ENCODE measurements at regions not wholly inside any gene's neighbourhood (a gene's known extent, or its start where the extent isn't known, plus 50 kb on each side); places are given as distances from the start of the nearest gene placed in this dataset.

DNA sequence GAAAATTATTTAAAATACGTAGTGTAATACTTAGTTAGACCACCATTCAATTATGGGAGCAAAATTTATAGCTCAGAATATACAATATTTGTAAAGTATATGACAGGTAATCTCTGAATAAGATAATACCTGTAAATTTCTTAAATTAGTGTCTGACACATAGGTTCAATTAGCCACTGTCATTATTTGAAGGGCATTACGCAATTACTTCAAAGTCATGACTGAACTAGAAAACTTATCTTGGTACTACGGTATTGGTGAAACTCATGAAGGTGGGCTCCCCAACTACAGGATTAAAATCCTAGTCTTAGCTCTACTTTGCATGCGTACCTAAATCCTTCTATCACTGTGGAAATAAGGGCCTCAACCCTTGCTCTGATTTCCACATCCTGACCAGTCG, 860.7 kb downstream of the PCDH19 start:
- Histone ChIP-seq H3K9me3 (ENCODE audit: control insufficient read depth, low read depth, low read length) (peaks cover 3% of the 10 kb centered on the region), H3K27me3 (ENCODE audit: control insufficient read depth, insufficient read depth, low read length) (no peaks in the 10 kb centered on the region), H3K36me3 (ENCODE audit: control insufficient read depth, low read depth, low read length) (no peaks in the 10 kb centered on the region), H3K27ac (ENCODE audit: low read length) (no peak overlapping the region), H3K9ac (ENCODE audit: low read length) (no peak overlapping the region), H3K4me3 (ENCODE audit: low read length) (no peak overlapping the region), H3K4me1 (ENCODE audit: control insufficient read depth, low read depth, low read length) (no peaks in the 10 kb centered on the region)

DNA sequence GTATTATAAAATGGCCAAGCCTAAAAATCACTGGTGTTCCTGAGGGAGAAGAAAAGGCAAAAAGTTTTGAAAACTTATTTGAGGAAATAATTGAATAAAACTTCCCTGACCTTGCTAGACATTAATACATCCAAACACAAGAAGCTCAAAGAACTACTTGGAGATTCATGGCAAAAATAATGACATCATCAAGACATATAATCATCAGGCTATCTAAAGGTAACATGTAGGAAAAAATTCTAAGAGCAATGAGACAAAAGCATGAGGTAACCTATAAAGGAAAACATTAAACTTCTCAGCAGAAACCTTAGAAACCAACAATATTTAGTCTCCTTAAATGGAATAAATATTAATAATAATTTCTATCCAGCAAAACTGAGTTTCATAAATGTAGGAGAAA, 887.6 kb downstream of the PCDH19 start:
- H3K27ac ChIP-seq (ENCODE audit: low read length): no peak overlapping the region
- H3K27me3 ChIP-seq (ENCODE audit: control insufficient read depth, insufficient read depth, low read length): no peaks in the 10 kb centered on the region
- H3K4me3 ChIP-seq (ENCODE audit: low read length): no peak overlapping the region
- H3K4me1 ChIP-seq (ENCODE audit: control insufficient read depth, low read depth, low read length): no peaks in the 10 kb centered on the region
- no peaks in the 10 kb centered on the region for H3K9me3 ChIP-seq (ENCODE audit: control insufficient read depth, low read depth, low read length)
- no peaks in the 10 kb centered on the region for H3K36me3 ChIP-seq (ENCODE audit: control insufficient read depth, low read depth, low read length)
- no peak overlapping the region for H3K9ac ChIP-seq (ENCODE audit: low read length)

DNA sequence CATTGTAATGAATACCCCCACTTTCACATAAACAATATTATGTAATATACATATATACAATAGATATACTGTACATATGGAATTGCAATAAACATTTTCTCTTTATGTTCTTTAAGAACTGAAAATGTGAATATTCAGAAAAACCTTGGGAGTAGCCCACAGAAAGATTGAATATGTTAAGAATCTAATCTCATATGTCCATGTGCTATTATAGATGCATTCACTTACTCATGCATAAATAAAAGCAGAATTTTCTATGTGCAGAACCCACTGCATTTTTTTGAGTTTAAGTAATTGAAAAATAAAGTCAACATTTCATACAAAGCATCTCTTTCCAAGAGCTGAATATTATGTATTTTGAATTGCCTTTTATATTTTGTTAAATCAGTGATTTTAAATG, 902.3 kb downstream of the PCDH19 start:
- H3K4me3 ChIP-seq (ENCODE audit: low read length): no peak overlapping the region
- no peaks in the 10 kb centered on the region for H3K4me1 ChIP-seq (ENCODE audit: control insufficient read depth, low read depth, low read length)
- no peaks in the 10 kb centered on the region for H3K9me3 ChIP-seq (ENCODE audit: control insufficient read depth, low read depth, low read length)
- H3K27me3 ChIP-seq (ENCODE audit: control insufficient read depth, insufficient read depth, low read length): no peaks in the 10 kb centered on the region
- no peak overlapping the region for H3K9ac ChIP-seq (ENCODE audit: low read length)
- H3K27ac ChIP-seq (ENCODE audit: low read length): no peak overlapping the region
- H3K36me3 ChIP-seq (ENCODE audit: control insufficient read depth, low read depth, low read length): no peaks in the 10 kb centered on the region

DNA sequence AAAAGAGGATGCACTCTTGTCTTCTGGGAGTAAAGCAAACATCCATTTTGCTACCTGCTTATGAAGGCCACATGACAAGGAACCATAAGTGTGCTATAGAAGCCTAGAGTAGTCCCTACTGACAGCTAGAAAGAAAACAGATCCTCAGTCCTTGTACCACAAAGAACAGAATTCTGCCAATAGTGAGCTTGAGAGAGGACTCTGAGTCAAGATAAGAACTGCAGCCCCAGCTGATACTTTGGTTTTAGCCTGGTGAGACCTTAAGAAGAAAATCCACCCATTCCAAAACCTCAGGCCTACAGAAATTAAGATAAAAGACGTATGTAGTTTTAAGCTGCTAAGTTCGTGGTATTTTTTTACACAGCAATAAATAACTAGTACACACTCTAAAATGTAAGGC, 914.6 kb downstream of the PCDH19 start:
- H3K9ac ChIP-seq (ENCODE audit: low read length): no peak overlapping the region
- H3K9me3 ChIP-seq (ENCODE audit: control insufficient read depth, low read depth, low read length): no peaks in the 10 kb centered on the region
- H3K27me3 ChIP-seq (ENCODE audit: control insufficient read depth, insufficient read depth, low read length): no peaks in the 10 kb centered on the region
- no peak overlapping the region for H3K27ac ChIP-seq (ENCODE audit: low read length)
- no peak overlapping the region for H3K4me3 ChIP-seq (ENCODE audit: low read length)
- no peaks in the 10 kb centered on the region for H3K4me1 ChIP-seq (ENCODE audit: control insufficient read depth, low read depth, low read length)
- H3K36me3 ChIP-seq (ENCODE audit: control insufficient read depth, low read depth, low read length): no peaks in the 10 kb centered on the region

DNA sequence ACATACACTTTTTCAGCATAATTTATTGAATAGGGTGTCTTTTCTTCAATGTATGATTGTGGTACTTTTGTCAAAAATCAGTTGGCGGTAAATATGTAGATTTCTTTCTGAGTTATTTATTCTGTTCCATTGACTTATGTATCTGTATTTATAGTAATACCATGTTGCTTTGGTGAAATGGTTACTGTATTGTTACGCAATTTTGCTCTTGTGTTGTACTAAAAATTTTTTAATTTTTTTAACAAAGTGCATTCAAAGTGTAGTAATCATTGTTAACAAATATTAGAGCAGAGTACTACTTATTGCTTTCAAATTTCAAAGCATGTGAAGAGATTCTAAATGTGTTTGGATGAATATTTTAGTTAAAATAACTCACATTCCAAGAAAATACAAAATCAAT, 915.4 kb downstream of the PCDH19 start:
- Histone ChIP-seq H3K9ac (ENCODE audit: low read length) (no peak overlapping the region), H3K4me3 (ENCODE audit: low read length) (no peak overlapping the region), H3K27me3 (ENCODE audit: control insufficient read depth, insufficient read depth, low read length) (no peaks in the 10 kb centered on the region), H3K36me3 (ENCODE audit: control insufficient read depth, low read depth, low read length) (no peaks in the 10 kb centered on the region), H3K4me1 (ENCODE audit: control insufficient read depth, low read depth, low read length) (no peaks in the 10 kb centered on the region), H3K9me3 (ENCODE audit: control insufficient read depth, low read depth, low read length) (no peaks in the 10 kb centered on the region), H3K27ac (ENCODE audit: low read length) (no peak overlapping the region)

DNA sequence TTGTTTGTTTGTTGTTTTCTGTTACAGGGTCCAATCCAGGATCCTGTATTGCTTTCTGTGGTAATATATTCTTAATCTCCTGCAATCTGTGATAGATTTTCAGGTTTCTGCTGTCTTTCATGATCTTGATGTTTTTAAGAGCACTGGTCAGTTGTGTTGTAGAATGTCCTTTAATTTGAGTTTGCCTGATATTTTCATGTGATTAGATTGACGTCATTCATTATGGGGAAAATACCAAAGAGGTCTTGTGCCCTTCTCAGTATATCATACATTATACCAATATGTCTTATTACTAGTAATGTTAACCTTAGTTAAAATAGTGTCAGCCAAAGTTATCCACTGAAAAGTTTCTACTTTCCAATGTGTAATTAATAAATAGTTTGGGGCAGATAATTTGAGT, 929.3 kb downstream of the PCDH19 start:
- H3K4me1 ChIP-seq (ENCODE audit: control insufficient read depth, low read depth, low read length): no peaks in the 10 kb centered on the region
- no peak overlapping the region for H3K27ac ChIP-seq (ENCODE audit: low read length)
- H3K36me3 ChIP-seq (ENCODE audit: control insufficient read depth, low read depth, low read length): no peaks in the 10 kb centered on the region
- no peak overlapping the region for H3K4me3 ChIP-seq (ENCODE audit: low read length)
- H3K9me3 ChIP-seq (ENCODE audit: control insufficient read depth, low read depth, low read length): no peaks in the 10 kb centered on the region
- H3K27me3 ChIP-seq (ENCODE audit: control insufficient read depth, insufficient read depth, low read length): no peaks in the 10 kb centered on the region
- H3K9ac ChIP-seq (ENCODE audit: low read length): no peak overlapping the region

DNA sequence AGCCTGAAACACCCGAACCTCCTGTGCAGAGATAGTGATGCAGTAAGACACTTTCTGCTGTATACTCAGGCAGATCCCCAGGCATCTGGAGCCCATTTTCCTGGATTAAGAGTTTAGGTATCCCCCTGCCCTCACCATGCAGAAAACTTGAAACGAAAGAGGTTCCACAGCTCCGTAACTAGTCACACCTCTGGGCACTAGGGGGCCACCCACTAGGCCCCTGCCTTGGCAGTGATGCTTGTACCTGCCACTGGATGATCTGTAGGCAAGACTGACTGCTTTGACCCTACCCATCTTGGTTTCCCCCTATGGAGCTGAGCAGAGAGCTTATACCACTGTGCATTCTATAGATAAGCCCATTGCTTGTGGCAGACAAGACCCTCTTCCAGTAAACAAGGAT, 940.6 kb downstream of the PCDH19 start:
- H3K27me3 ChIP-seq (ENCODE audit: control insufficient read depth, insufficient read depth, low read length): no peaks in the 10 kb centered on the region
- H3K4me3 ChIP-seq (ENCODE audit: low read length): no peak overlapping the region
- H3K36me3 ChIP-seq (ENCODE audit: control insufficient read depth, low read depth, low read length): no peaks in the 10 kb centered on the region
- H3K9ac ChIP-seq (ENCODE audit: low read length): no peak overlapping the region
- H3K9me3 ChIP-seq (ENCODE audit: control insufficient read depth, low read depth, low read length): no peaks in the 10 kb centered on the region
- H3K27ac ChIP-seq (ENCODE audit: low read length): no peak overlapping the region
- no peaks in the 10 kb centered on the region for H3K4me1 ChIP-seq (ENCODE audit: control insufficient read depth, low read depth, low read length)

DNA sequence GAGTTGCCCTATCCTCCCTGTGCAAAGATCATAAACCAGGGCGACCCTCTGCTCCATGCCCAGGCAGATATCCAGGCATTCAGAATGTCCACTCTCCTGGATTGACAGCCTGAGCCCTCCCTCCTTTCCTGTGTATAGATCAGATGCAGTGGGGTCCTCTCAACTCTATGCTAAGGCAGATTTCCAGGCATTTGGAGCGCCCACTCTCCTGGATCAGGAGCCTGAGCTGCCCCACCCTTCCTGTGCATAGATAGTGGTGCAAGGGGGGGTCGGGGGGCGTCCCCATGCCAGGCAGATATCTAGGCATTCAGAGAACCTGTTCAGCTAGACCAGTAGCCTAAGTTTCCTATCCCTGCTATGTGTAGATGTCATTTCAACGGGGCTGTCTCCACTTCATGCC, 941.1 kb downstream of the PCDH19 start:
- Histone ChIP-seq H3K36me3 (ENCODE audit: control insufficient read depth, low read depth, low read length) (no peaks in the 10 kb centered on the region), H3K9ac (ENCODE audit: low read length) (no peak overlapping the region), H3K9me3 (ENCODE audit: control insufficient read depth, low read depth, low read length) (no peaks in the 10 kb centered on the region), H3K27ac (ENCODE audit: low read length) (no peak overlapping the region), H3K4me1 (ENCODE audit: control insufficient read depth, low read depth, low read length) (no peaks in the 10 kb centered on the region), H3K27me3 (ENCODE audit: control insufficient read depth, insufficient read depth, low read length) (no peaks in the 10 kb centered on the region), H3K4me3 (ENCODE audit: low read length) (no peak overlapping the region)

DNA sequence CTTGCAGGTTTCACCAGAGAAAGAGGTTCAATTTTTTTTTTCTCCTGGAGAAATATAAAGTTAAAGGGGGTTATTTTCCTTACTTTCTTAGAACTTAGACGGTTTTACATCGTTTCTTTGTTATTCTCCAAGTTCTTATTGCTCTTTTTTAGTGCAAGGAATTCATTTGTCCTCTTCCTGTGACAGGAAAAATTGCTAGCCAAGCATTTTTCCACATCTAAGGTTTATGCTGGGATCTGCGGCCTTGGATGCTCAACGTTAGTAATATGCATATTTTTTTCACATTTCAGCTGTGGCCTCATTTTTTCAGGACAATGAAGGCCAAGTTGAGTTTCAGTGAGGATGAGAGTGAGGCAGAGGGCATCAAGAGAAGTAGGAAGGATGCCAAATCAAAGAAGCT, 948.9 kb downstream of the PCDH19 start:
- Histone ChIP-seq H3K4me1 (ENCODE audit: control insufficient read depth, low read depth, low read length) (no peaks in the 10 kb centered on the region), H3K27ac (ENCODE audit: low read length) (no peak overlapping the region), H3K36me3 (ENCODE audit: control insufficient read depth, low read depth, low read length) (no peaks in the 10 kb centered on the region), H3K4me3 (ENCODE audit: low read length) (no peak overlapping the region), H3K9me3 (ENCODE audit: control insufficient read depth, low read depth, low read length) (no peaks in the 10 kb centered on the region), H3K9ac (ENCODE audit: low read length) (no peak overlapping the region), H3K27me3 (ENCODE audit: control insufficient read depth, insufficient read depth, low read length) (no peaks in the 10 kb centered on the region)

DNA sequence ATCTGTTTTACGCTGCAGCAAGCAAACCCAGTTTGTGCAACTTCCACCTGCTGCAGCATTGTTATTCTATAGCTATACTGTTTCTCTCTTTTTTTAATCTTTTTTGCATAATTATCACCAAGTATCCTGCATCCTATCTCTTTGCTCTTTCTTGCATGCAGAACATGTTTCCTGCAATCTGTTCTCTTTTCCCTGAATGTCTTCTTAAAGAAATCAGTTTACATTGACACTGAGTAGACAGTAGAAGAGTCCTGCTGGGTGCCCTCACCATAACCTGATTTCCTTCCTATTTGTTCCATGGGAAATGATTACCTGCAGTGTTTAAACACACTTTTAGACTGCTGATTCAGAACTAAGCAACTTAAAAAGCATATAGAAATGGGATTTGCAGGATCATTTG, 964.7 kb downstream of the PCDH19 start:
- Histone ChIP-seq H3K27ac (ENCODE audit: low read length) (no peak overlapping the region), H3K4me3 (ENCODE audit: low read length) (no peak overlapping the region), H3K9ac (ENCODE audit: low read length) (no peak overlapping the region), H3K27me3 (ENCODE audit: control insufficient read depth, insufficient read depth, low read length) (no peaks in the 10 kb centered on the region), H3K4me1 (ENCODE audit: control insufficient read depth, low read depth, low read length) (no peaks in the 10 kb centered on the region), H3K36me3 (ENCODE audit: control insufficient read depth, low read depth, low read length) (no peaks in the 10 kb centered on the region), H3K9me3 (ENCODE audit: control insufficient read depth, low read depth, low read length) (no peaks in the 10 kb centered on the region)

DNA sequence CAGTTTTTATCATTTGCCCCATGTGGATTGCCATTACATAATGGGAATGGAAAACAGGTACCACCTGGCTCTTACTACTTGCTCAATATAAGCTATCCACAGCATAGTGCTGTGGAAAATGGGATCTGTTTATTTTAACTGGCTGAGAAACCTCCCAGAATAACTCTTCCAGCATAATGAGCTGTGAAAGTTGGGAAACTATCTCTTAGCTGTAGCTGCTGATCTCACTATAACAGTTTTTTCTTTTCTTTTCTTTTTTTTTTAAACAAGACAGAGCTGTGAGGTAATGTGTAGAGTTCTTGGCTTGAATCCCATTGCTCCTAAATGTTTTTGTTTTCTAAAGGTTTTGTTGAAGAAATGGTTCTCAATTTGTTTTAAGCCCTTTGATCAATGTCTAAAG, 988.3 kb downstream of the PCDH19 start:
- no peak overlapping the region for H3K4me3 ChIP-seq (ENCODE audit: low read length)
- peaks cover 9% of the 10 kb centered on the region for H3K9me3 ChIP-seq (ENCODE audit: control insufficient read depth, low read depth, low read length)
- no peaks in the 10 kb centered on the region for H3K4me1 ChIP-seq (ENCODE audit: control insufficient read depth, low read depth, low read length)
- no peaks in the 10 kb centered on the region for H3K36me3 ChIP-seq (ENCODE audit: control insufficient read depth, low read depth, low read length)
- no peaks in the 10 kb centered on the region for H3K27me3 ChIP-seq (ENCODE audit: control insufficient read depth, insufficient read depth, low read length)
- no peak overlapping the region for H3K9ac ChIP-seq (ENCODE audit: low read length)
- no peak overlapping the region for H3K27ac ChIP-seq (ENCODE audit: low read length)

DNA sequence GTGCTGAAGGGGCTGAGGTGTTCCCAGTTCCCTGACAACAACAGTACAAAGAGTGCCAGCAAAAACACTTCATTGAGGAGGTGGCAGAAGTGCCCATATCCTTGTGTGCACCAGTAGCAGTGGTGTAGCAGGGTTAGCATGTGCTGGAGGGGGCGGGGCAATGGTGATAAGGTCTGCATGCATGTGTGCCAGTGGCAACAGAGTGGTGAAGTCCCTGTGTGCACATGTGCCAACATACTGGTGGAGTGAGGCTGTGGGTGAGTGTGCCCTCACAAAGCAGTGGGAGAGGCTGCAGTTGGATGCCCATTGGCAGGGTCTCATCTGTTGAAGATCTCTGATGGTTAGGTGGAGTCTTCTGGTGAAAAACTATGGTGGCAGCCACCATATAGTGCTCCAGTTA, 994.6 kb downstream of the PCDH19 start:
- no peak overlapping the region for H3K4me3 ChIP-seq (ENCODE audit: low read length)
- peaks cover 9% of the 10 kb centered on the region for H3K9me3 ChIP-seq (ENCODE audit: control insufficient read depth, low read depth, low read length)
- H3K9ac ChIP-seq (ENCODE audit: low read length): no peak overlapping the region
- no peaks in the 10 kb centered on the region for H3K27me3 ChIP-seq (ENCODE audit: control insufficient read depth, insufficient read depth, low read length)
- H3K4me1 ChIP-seq (ENCODE audit: control insufficient read depth, low read depth, low read length): peaks cover 9% of the 10 kb centered on the region
- H3K36me3 ChIP-seq (ENCODE audit: control insufficient read depth, low read depth, low read length): no peaks in the 10 kb centered on the region
- H3K27ac ChIP-seq (ENCODE audit: low read length): no peak overlapping the region

DNA sequence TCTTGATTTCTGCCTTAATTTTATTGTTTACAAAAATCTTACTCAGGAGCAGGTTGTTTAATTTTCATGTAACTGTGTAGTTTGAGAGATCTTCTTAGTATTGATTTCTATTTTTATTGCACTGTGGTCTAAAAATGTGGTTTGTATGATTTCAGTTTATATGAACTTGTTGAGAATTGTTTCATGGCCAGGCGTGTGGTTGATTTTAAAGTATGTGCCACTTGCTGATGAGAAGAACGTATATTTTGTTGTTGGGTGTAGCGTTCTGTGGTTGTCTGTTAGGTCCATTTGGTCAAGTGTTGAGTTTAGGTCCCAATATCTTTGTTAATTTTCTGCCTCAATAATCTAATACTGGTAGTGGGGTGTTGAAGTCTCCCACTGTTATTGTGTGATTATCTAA, 996.8 kb downstream of the PCDH19 start:
- no peaks in the 10 kb centered on the region for H3K9me3 ChIP-seq (ENCODE audit: control insufficient read depth, low read depth, low read length)
- H3K9ac ChIP-seq (ENCODE audit: low read length): no peak overlapping the region
- H3K4me1 ChIP-seq (ENCODE audit: control insufficient read depth, low read depth, low read length): peaks cover 9% of the 10 kb centered on the region
- H3K27ac ChIP-seq (ENCODE audit: low read length): no peak overlapping the region
- no peak overlapping the region for H3K4me3 ChIP-seq (ENCODE audit: low read length)
- H3K36me3 ChIP-seq (ENCODE audit: control insufficient read depth, low read depth, low read length): no peaks in the 10 kb centered on the region
- H3K27me3 ChIP-seq (ENCODE audit: control insufficient read depth, insufficient read depth, low read length): no peaks in the 10 kb centered on the region
